Neural cell (in vitro differentiated cells): ENCODE measurements at regions not wholly inside any gene's neighbourhood (a gene's known extent, or its start where the extent isn't known, plus 50 kb on each side); places are given as distances from the start of the nearest gene placed in this dataset.

Source experiments
- H2AFZ ChIP-seq: fragments of 200-600, 300-800 bp; sonication (generic), shearing (Covaris generic); 2 replicates; pipeline ENCODE4 v1.6.0; 2014; ENCODE audit warnings: low read depth, mild to moderate bottlenecking, antibody characterized with exemption, low read length, moderate library complexity
- H3F3A ChIP-seq: fragments of 200-600 bp; shearing (Covaris generic); 2 replicates; pipeline ENCODE4 v1.6.1; 2016; ENCODE audit warnings: mild to moderate bottlenecking, moderate library complexity, mixed read lengths, antibody characterized with exemption, low read length; ENCODE audit not compliant: insufficient read depth, poor library complexity, severe bottlenecking
- H3K27ac ChIP-seq: fragments of 200-600, 300-800 bp; sonication (generic), shearing (Covaris generic); 2 replicates; pipeline ENCODE4 v1.5.1; 2014; ENCODE audit warnings: mild to moderate bottlenecking, low read length, moderate library complexity
- H3K27me3 ChIP-seq: fragments of 300-800, 200-600 bp; sonication (generic), shearing (Covaris generic); 2 replicates; pipeline ENCODE4 v1.6.0; 2014; ENCODE audit warnings: mild to moderate bottlenecking, low read depth, low read length, moderate library complexity; ENCODE audit not compliant: insufficient read depth
- H3K36me3 ChIP-seq: fragments of 300-800, 200-600 bp; sonication (generic), shearing (Covaris generic); 2 replicates; pipeline ENCODE4 v1.5.1; 2014; ENCODE audit warnings: mild to moderate bottlenecking, antibody characterized with exemption, low read length, moderate library complexity; ENCODE audit not compliant: insufficient read depth
- H3K4me2 ChIP-seq: fragments of 300-800, 200-600 bp; sonication (generic), shearing (Covaris generic); 2 replicates; pipeline ENCODE4 v1.6.0; 2014; ENCODE audit warnings: mild to moderate bottlenecking, low read length
- H3K4me3 ChIP-seq: fragments of 300-800, 200-600 bp; sonication (generic), shearing (Covaris generic); 2 replicates; pipeline ENCODE4 v1.5.1; 2014; ENCODE audit warnings: mild to moderate bottlenecking, low read length, moderate library complexity
- H3K79me2 ChIP-seq: fragments of 200-600 bp; shearing (Covaris generic); replicated peaks from 2 replicates; pipeline ENCODE4 v1.6.0; 2014; ENCODE audit warnings: mild to moderate bottlenecking, low read length, moderate library complexity; ENCODE audit not compliant: insufficient read depth
- H3K9ac ChIP-seq: fragments of 300-800, 200-600 bp; sonication (generic), shearing (Covaris generic); 2 replicates; pipeline ENCODE4 v1.6.1; 2016; ENCODE audit warnings: mild to moderate bottlenecking, low read length, mixed read lengths
- H3K9me2 ChIP-seq: fragments of 200-600 bp; shearing (Covaris generic); 2 replicates; pipeline ENCODE4 v1.6.1; 2016; ENCODE audit warnings: mild to moderate bottlenecking, low read length, mixed read lengths; ENCODE audit not compliant: insufficient read depth
- H3K9me3 ChIP-seq: fragments of 200-600, 300-800 bp; sonication (generic), shearing (Covaris generic); 2 replicates; pipeline ENCODE4 v1.6.1; 2016; ENCODE audit warnings: mild to moderate bottlenecking, mixed run types, low read length, moderate library complexity, mixed read lengths
- H4K20me1 ChIP-seq: fragments of 200-600 bp; shearing (Covaris generic); 2 replicates; pipeline ENCODE4 v1.6.1; 2016; ENCODE audit warnings: mild to moderate bottlenecking, mixed run types; ENCODE audit not compliant: insufficient read depth
- CTCF ChIP-seq: fragments of 450-650 bp; IDR thresholded peaks from 2 replicates; pipeline ENCODE4 v1.5.1; 2014; ENCODE audit warnings: antibody characterized with exemption, mild to moderate bottlenecking, moderate library complexity; ENCODE audit not compliant: poor library complexity, severe bottlenecking
- EP300 ChIP-seq: fragments of 450-650 bp; conservative IDR thresholded peaks from 2 replicates; pipeline ENCODE4 v1.6.1; 2014; ENCODE audit warnings: antibody characterized with exemption, mild to moderate bottlenecking, moderate library complexity; ENCODE audit not compliant: poor library complexity, severe bottlenecking
- EZH2 ChIP-seq: fragments of 200-600, 300-800 bp; shearing (Covaris generic), sonication (generic); IDR thresholded peaks from 2 replicates; pipeline ENCODE4 v1.6.1; 2014; ENCODE audit warnings: antibody characterized with exemption, low read length, borderline replicate concordance, mild to moderate bottlenecking; ENCODE audit not compliant: insufficient read depth, poor library complexity, severe bottlenecking
- MXI1 ChIP-seq: fragments of 450-650 bp; conservative IDR thresholded peaks from 2 replicates; pipeline ENCODE4 v1.6.1; 2014; ENCODE audit warnings: antibody characterized with exemption, mild to moderate bottlenecking; ENCODE audit not compliant: poor library complexity, severe bottlenecking
- POLR2AphosphoS5 ChIP-seq: IDR thresholded peaks from 2 replicates; pipeline ENCODE4 v1.6.1; 2012
- RAD21 ChIP-seq: fragments of 450-650 bp; conservative IDR thresholded peaks from 2 replicates; pipeline ENCODE4 v1.6.1; 2014; ENCODE audit warnings: antibody characterized with exemption, mild to moderate bottlenecking, moderate library complexity
- REST ChIP-seq: IDR thresholded peaks from 2 replicates; pipeline ENCODE4 v1.6.1; 2012; ENCODE audit warnings: borderline replicate concordance
- SMC3 ChIP-seq: fragments of 450-650 bp; conservative IDR thresholded peaks from 2 replicates; pipeline ENCODE4 v1.6.1; 2014; ENCODE audit warnings: antibody characterized with exemption, mild to moderate bottlenecking, moderate library complexity; ENCODE audit not compliant: poor library complexity
- TAF1 ChIP-seq: IDR thresholded peaks from 2 replicates; pipeline ENCODE4 v1.6.1; 2012; ENCODE audit warnings: low read depth

- no peak overlapping the region for H2AFZ ChIP-seq
- TF ChIP-seq SMC3 (no peak), MXI1 (no peak), POLR2AphosphoS5 (no peak), TAF1 (no peak), REST (no peak), CTCF (no peak), RAD21 (no peak), EZH2 (no peak), EP300 (no peak)
Measured at GRCh38 chr2:78540255-78540654, 485.2 kb upstream of the REG3G start.

GRCh38 chr2:78541088-78541450 lies 484.4 kb upstream of the REG3G start:
- Histone ChIP-seq H3K27ac (no peak overlapping the region), H3K9me2 (no peaks in the 10 kb centered on the region), H2AFZ (no peak overlapping the region), H3K36me3 (no peaks in the 10 kb centered on the region), H3K4me2 (no peak overlapping the region), H4K20me1 (no peaks in the 10 kb centered on the region), H3F3A (no peaks in the 10 kb centered on the region), H3K27me3 (no peaks in the 10 kb centered on the region), H3K79me2 (no peaks in the 10 kb centered on the region), H3K9me3 (no peaks in the 10 kb centered on the region), H3K9ac (no peak overlapping the region), H3K4me3 (no peak overlapping the region)
- TF ChIP-seq RAD21 (no peak), SMC3 (no peak), EZH2 (no peak), TAF1 (no peak), EP300 (no peak), REST (no peak), MXI1 (no peak), POLR2AphosphoS5 (no peak)

More at GRCh38 chr2:78540255-78540654, 485.2 kb upstream of the REG3G start:
- no peaks in the 10 kb centered on the region for H3K9me3 ChIP-seq
- no peak overlapping the region for H3K4me3 ChIP-seq
- H3K27ac ChIP-seq: no peak overlapping the region
- H4K20me1 ChIP-seq: no peaks in the 10 kb centered on the region
- H3K27me3 ChIP-seq: no peaks in the 10 kb centered on the region
- no peak overlapping the region for H3K9ac ChIP-seq
- no peaks in the 10 kb centered on the region for H3K36me3 ChIP-seq
- no peak overlapping the region for H3K4me2 ChIP-seq
- H3K9me2 ChIP-seq: no peaks in the 10 kb centered on the region
- no peaks in the 10 kb centered on the region for H3F3A ChIP-seq
- no peaks in the 10 kb centered on the region for H3K79me2 ChIP-seq
